Kidney (tissue), 13 donors: ENCODE measurements at regions not wholly inside any gene's neighbourhood (a gene's known extent, or its start where the extent isn't known, plus 50 kb on each side); places are given as distances from the start of the nearest gene placed in this dataset.

Experiments used
- DNase-seq, 5 donors: peaks; one replicate each; pipeline ENCODE4 v3.0.0-alpha.2; 2013 to 2020
- FAIRE-seq: peaks from 2 replicates; lab custom pipeline; 2012; peaks lifted over from hg19 to GRCh38; lab: Jason Lieb, UNC
- H3K27ac ChIP-seq, 2 donors: one replicate each; pipeline ENCODE4 v1.7.0; 2013; ENCODE audit warnings: low read depth in 2 of 2, low read length in 2 of 2, inconsistent platforms in 1 of 2
- H3K27me3 ChIP-seq: one replicate; pipeline ENCODE4 v1.7.1; 2013; ENCODE audit warnings: low read length, inconsistent platforms; ENCODE audit not compliant: control insufficient read depth, insufficient read depth
- H3K36me3 ChIP-seq, 3 donors: one replicate each; pipeline versions ENCODE4 v1.7.0 to v1.7.1; 2013; ENCODE audit warnings: low read length in 3 of 3, control low read depth in 1 of 3, inconsistent platforms in 1 of 3; ENCODE audit not compliant: insufficient read depth in 3 of 3, control insufficient read depth in 2 of 3
- H3K4me1 ChIP-seq, 3 donors: one replicate each; pipeline versions ENCODE4 v1.7.0 to v1.7.1; 2013; ENCODE audit warnings: low read length in 3 of 3, inconsistent platforms in 1 of 3, low read depth in 1 of 3; ENCODE audit not compliant: control insufficient read depth in 2 of 3, insufficient read depth in 2 of 3
- H3K4me3 ChIP-seq, 3 donors: one replicate each; pipeline versions ENCODE4 v1.7.0 to v1.8.1; 2013; ENCODE audit warnings: low read length in 3 of 3, control low read depth in 1 of 3, inconsistent platforms in 1 of 3
- H3K9ac ChIP-seq, 3 donors: one replicate each; pipeline versions ENCODE4 v1.7.0 to v1.7.1; 2013; ENCODE audit warnings: low read length in 3 of 3, control low read depth in 1 of 3, inconsistent platforms in 1 of 3
- H3K9me3 ChIP-seq, 3 donors: one replicate each; pipeline versions ENCODE4 v1.7.0 to v1.7.1; 2013; ENCODE audit warnings: low read length in 3 of 3, control low read depth in 1 of 3, inconsistent platforms in 1 of 3; ENCODE audit not compliant: control insufficient read depth in 2 of 3, insufficient read depth in 1 of 3
- CTCF ChIP-seq: IDR thresholded peaks from 3 replicates; pipeline ENCODE4 v1.5.1; 2012; ENCODE audit warnings: mild to moderate bottlenecking, moderate library complexity, borderline replicate concordance; ENCODE audit not compliant: insufficient read depth; ENCODE audit errors: extremely low read depth
- intact Hi-C: fragments of 100-400 bp; cut with DNase I; formaldehyde crosslinking; loops from one replicate; pipeline ENCODE4 v1.11.1; 2022
- donor health status: control.
- donor health status: control.
- donor health status: control.
- donor health status: control.
- donor health status: control.
- donor health status: DM: yes; HTN: yes; CAD: no.
- donor health status: Normal renal cell carcinoma (clear cell type).

- Histone ChIP-seq H3K9ac (no peak overlapping the region), H3K27me3 (no peaks in the 10 kb centered on the region), H3K27ac (no peak overlapping the region), H3K36me3 (no peaks in the 10 kb centered on the region), H3K4me3 (no peak overlapping the region), H3K4me1 (no peaks in the 10 kb centered on the region), H3K9me3 (no peaks in the 10 kb centered on the region)
- no peak for TF ChIP-seq CTCF
- no peak for DNase-seq
- FAIRE-seq, result no peak
- intact Hi-C loops, result no loop called here
These were observed 168.1 kb downstream of the KCNE4 start for GRCh38 chr2:223219872-223220657.

- TF ChIP-seq CTCF, result no peak
- no peak overlapping the region for H3K9ac ChIP-seq
- H3K4me3 ChIP-seq, result no peak overlapping the region
- intact Hi-C loops, result no loop called here
- H3K4me1 ChIP-seq, result no peaks in the 10 kb centered on the region
- H3K36me3 ChIP-seq, result no peaks in the 10 kb centered on the region
- no peaks in the 10 kb centered on the region for H3K27me3 ChIP-seq
- H3K27ac ChIP-seq, result no peak overlapping the region
- DNase-seq (no peak), FAIRE-seq (no peak)
- no peaks in the 10 kb centered on the region for H3K9me3 ChIP-seq
These were observed 168.6 kb downstream of the KCNE4 start for GRCh38 chr2:223220658-223220925.

- no peaks in the 10 kb centered on the region for H3K36me3 ChIP-seq
- H3K27me3 ChIP-seq, result no peaks in the 10 kb centered on the region
- H3K4me3 ChIP-seq, result no peak overlapping the region
- H3K4me1 ChIP-seq, result no peaks in the 10 kb centered on the region
- no peak overlapping the region for H3K27ac ChIP-seq
- H3K9me3 ChIP-seq, result no peaks in the 10 kb centered on the region
- FAIRE-seq (no peak), DNase-seq (no peak)
- intact Hi-C loops, result no loop called here
- no peak overlapping the region for H3K9ac ChIP-seq
- no peak for TF ChIP-seq CTCF
These were observed 169.3 kb downstream of the KCNE4 start for GRCh38 chr2:223221139-223221835.
